ENCODE measurements at regions not wholly inside any gene's neighbourhood (a gene's known extent, or its start where the extent isn't known, plus 50 kb on each side); places are given as distances from the start of the nearest gene placed in this dataset.
"Not testable (repeated sequence)": the region's sequence is repeated elsewhere in the genome, so short reads cannot be mapped to it uniquely, and the experiment has no call there.

DNA sequence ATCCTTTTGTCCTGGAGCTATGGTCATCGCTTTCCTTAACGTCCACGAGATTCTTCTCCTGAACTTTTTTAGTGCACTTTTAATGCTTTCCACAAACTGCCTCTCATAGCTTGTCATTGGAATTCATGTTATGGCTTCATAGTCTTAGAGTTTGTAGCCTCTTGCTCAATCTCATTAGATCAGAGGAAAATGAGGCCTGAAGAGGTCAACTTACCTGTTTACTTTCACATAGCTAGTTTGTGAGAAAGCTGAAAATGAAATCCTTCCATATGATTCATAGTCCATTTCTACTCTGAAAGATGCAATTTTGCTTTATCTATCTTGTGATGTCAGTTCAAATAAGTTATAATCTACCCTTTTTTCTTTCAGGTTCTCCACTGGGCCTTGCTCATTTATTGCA lies 1747.2 kb upstream of the RAG2 start:
- H3K4me3 Mint-ChIP-seq, result no peak overlapping the region
- Histone ChIP-seq H3K9me3 (ENCODE audit: control insufficient read depth, low read length) (peaks cover 2% of the 10 kb centered on the region), H3K36me3 (ENCODE audit: control insufficient read depth, insufficient read depth, low read length) (no peaks in the 10 kb centered on the region), H3K4me1 (ENCODE audit: control insufficient read depth, insufficient read depth, low read length) (no peaks in the 10 kb centered on the region), H3K9ac (ENCODE audit: extremely low read depth, low read length, poor library complexity, severe bottlenecking) (no peak overlapping the region), H3K27ac (ENCODE audit: low read depth, low read length) (no peak overlapping the region), H3K27me3 (ENCODE audit: control insufficient read depth, insufficient read depth, low read length, poor library complexity, severe bottlenecking) (no peaks in the 10 kb centered on the region), H3K4me3 (ENCODE audit: low read length) (no peak overlapping the region)
- peaks cover 10% of the 10 kb centered on the region for H3K9me3 Mint-ChIP-seq
- H3K36me3 Mint-ChIP-seq (ENCODE audit: low read depth), result no peaks in the 10 kb centered on the region
- H3K27me3 Mint-ChIP-seq (ENCODE audit: insufficient read depth), result no peaks in the 10 kb centered on the region
- 97 to 100% methylated on average over 3 of the region's 3 CpGs for WGBS, 2 experiments (ENCODE audit: insufficient coverage in 1 of 2, insufficient read length in 1 of 2)
- DNase-seq, result no peak
- no peak overlapping the region for H3K27ac Mint-ChIP-seq
- TF ChIP-seq, protein P1, sequence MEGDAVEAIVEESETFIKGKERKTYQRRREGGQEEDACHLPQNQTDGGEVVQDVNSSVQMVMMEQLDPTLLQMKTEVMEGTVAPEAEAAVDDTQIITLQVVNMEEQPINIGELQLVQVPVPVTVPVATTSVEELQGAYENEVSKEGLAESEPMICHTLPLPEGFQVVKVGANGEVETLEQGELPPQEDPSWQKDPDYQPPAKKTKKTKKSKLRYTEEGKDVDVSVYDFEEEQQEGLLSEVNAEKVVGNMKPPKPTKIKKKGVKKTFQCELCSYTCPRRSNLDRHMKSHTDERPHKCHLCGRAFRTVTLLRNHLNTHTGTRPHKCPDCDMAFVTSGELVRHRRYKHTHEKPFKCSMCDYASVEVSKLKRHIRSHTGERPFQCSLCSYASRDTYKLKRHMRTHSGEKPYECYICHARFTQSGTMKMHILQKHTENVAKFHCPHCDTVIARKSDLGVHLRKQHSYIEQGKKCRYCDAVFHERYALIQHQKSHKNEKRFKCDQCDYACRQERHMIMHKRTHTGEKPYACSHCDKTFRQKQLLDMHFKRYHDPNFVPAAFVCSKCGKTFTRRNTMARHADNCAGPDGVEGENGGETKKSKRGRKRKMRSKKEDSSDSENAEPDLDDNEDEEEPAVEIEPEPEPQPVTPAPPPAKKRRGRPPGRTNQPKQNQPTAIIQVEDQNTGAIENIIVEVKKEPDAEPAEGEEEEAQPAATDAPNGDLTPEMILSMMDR (conservative IDR thresholded peaks at IDR 0.05), result no peak
- no peaks in the 10 kb centered on the region for H3K4me1 Mint-ChIP-seq

DNA sequence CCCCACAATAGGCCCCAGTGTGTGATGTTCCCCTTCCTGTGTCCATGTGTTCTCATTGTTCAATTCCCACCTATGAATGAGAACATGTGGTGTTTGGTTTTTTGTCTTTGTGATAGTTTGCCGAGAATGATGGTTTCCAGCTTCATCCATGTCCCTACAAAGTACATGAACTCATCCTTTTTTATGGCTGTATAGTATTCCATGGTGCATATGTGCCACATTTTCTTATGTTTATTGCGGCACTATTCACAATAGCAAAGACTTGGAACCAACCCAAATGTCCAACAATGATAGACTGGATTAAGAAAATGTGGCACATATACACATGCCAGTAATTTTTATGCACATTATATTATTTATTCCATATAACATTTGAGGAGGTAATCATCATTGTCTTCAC lies 1743.6 kb upstream of the RAG2 start:
- WGBS, 2 experiments (ENCODE audit: insufficient coverage in 1 of 2, insufficient read length in 1 of 2), result 100% methylated on average over 1 of the region's 2 CpGs; no CpG with 5 or more reads in 1 of the 2 experiments
- not testable (repeated sequence) for H3K9me3 Mint-ChIP-seq; H3K9ac ChIP-seq (ENCODE audit: extremely low read depth, low read length, poor library complexity, severe bottlenecking); H3K4me1 ChIP-seq (ENCODE audit: control insufficient read depth, insufficient read depth, low read length); H3K4me3 Mint-ChIP-seq; H3K4me1 Mint-ChIP-seq; H3K9me3 ChIP-seq (ENCODE audit: control insufficient read depth, low read length); H3K36me3 Mint-ChIP-seq (ENCODE audit: low read depth); H3K27me3 ChIP-seq (ENCODE audit: control insufficient read depth, insufficient read depth, low read length, poor library complexity, severe bottlenecking); H3K27ac ChIP-seq (ENCODE audit: low read depth, low read length); H3K27me3 Mint-ChIP-seq (ENCODE audit: insufficient read depth); H3K36me3 ChIP-seq (ENCODE audit: control insufficient read depth, insufficient read depth, low read length); H3K4me3 ChIP-seq (ENCODE audit: low read length); DNase-seq; H3K27ac Mint-ChIP-seq

DNA sequence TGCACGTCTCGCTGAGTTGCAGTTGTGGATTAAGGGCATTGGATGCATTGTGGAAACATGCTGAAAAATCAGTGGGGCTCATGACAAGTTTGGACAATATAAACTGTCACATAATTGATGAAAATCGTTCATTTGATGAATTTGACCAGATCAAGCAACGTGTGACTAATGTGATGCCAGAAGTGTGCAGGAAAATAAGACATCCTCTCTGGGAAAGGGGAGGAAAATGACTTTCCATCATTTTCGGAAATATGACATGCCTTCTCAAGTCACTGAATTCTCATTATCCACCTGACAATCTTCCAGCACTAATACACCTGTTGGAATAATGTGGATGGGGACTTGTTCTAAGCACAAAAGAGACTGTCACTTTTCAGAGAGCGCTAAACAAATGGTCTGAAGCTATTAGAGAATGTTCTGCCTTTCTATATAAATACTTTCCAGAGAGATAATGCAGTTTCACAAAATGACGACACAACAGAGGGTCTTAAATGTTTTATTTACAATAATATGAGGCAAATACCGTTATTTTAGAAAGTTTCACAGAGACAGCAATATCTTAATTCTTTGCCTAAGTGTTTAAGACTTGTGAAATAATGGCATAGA lies 1741.9 kb upstream of the RAG2 start:
- H3K4me3 Mint-ChIP-seq, result no peak overlapping the region
- no peaks in the 10 kb centered on the region for H3K36me3 Mint-ChIP-seq (ENCODE audit: low read depth)
- Histone ChIP-seq H3K27ac (ENCODE audit: low read depth, low read length) (no peak overlapping the region), H3K9ac (ENCODE audit: extremely low read depth, low read length, poor library complexity, severe bottlenecking) (no peak overlapping the region), H3K4me3 (ENCODE audit: low read length) (no peak overlapping the region), H3K36me3 (ENCODE audit: control insufficient read depth, insufficient read depth, low read length) (no peaks in the 10 kb centered on the region), H3K4me1 (ENCODE audit: control insufficient read depth, insufficient read depth, low read length) (no peaks in the 10 kb centered on the region), H3K27me3 (ENCODE audit: control insufficient read depth, insufficient read depth, low read length, poor library complexity, severe bottlenecking) (no peaks in the 10 kb centered on the region), H3K9me3 (ENCODE audit: control insufficient read depth, low read length) (no peaks in the 10 kb centered on the region)
- DNase-seq, result no peak
- H3K9me3 Mint-ChIP-seq, result peaks cover 3% of the 10 kb centered on the region
- WGBS, 2 experiments (ENCODE audit: insufficient coverage in 1 of 2, insufficient read length in 1 of 2), result 92 to 94% methylated on average over 7 of the region's 8 CpGs
- no peaks in the 10 kb centered on the region for H3K27me3 Mint-ChIP-seq (ENCODE audit: insufficient read depth)
- H3K27ac Mint-ChIP-seq, result no peak overlapping the region
- TF ChIP-seq, protein P1 (conservative IDR thresholded peaks at IDR 0.05), result no peak
- no peaks in the 10 kb centered on the region for H3K4me1 Mint-ChIP-seq

DNA sequence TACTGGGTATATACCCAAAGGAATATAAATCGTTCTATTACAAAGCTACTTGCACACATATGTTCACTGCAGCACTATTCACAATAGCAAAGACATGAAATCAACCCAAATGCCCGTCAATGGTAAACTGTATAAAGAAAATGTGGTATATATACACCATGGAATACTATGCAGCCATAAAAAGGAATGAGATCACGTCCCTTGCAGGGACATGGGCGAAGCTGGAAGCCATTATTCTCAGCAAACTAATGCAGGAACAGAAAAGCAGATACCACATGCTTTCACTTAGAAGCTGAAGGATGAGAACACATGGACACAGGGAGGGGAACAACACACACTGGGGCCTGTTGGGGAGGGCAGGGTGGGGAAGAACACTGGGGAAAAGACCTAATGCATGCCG lies 1740.0 kb upstream of the RAG2 start:
- not testable (repeated sequence) for H3K27ac ChIP-seq (ENCODE audit: low read depth, low read length); H3K9ac ChIP-seq (ENCODE audit: extremely low read depth, low read length, poor library complexity, severe bottlenecking); H3K36me3 ChIP-seq (ENCODE audit: control insufficient read depth, insufficient read depth, low read length); H3K27ac Mint-ChIP-seq; H3K4me1 ChIP-seq (ENCODE audit: control insufficient read depth, insufficient read depth, low read length); H3K36me3 Mint-ChIP-seq (ENCODE audit: low read depth); H3K9me3 ChIP-seq (ENCODE audit: control insufficient read depth, low read length); DNase-seq; H3K9me3 Mint-ChIP-seq; H3K27me3 Mint-ChIP-seq (ENCODE audit: insufficient read depth); H3K4me3 ChIP-seq (ENCODE audit: low read length); H3K4me1 Mint-ChIP-seq; H3K4me3 Mint-ChIP-seq; H3K27me3 ChIP-seq (ENCODE audit: control insufficient read depth, insufficient read depth, low read length, poor library complexity, severe bottlenecking)
- 77 to 85% methylated on average over 3 to 5 of the region's 5 CpGs for WGBS, 2 experiments (ENCODE audit: insufficient coverage in 1 of 2, insufficient read length in 1 of 2)
